ENCODE measurements at regions not wholly inside any gene's neighbourhood (a gene's known extent, or its start where the extent isn't known, plus 50 kb on each side); places are given as distances from the start of the nearest gene placed in this dataset.
"Not testable (repeated sequence)": the region's sequence is repeated elsewhere in the genome, so short reads cannot be mapped to it uniquely, and the experiment has no call there.

DNA sequence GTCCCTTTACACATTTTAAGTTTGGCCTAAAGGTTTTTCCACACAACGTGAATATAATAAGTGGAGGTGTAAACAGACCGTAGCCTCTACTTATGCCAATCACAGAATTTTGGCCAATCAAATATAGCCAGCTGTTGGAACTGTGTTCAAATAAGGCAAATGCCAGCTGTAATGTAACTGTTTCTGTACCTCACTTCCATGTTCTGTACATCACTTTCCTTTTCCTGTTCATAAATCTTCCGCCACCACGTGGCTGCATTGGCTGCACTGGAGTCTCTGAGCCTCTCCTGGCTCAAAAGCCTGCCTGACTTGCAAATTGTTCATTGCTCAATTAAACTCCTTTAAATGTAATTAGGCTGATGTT lies 105.1 kb upstream of the SMIM31 start:
- no peaks in the 10 kb centered on the region for H3K27me3 ChIP-seq
- H3K4me3 ChIP-seq, result no peak overlapping the region
- DNase-seq (no peak), ATAC-seq (no peak)
- no peaks in the 10 kb centered on the region for H3K36me3 ChIP-seq
- intact Hi-C loops (cut with DNase I), result no loop called here
- TF ChIP-seq, protein P1, sequence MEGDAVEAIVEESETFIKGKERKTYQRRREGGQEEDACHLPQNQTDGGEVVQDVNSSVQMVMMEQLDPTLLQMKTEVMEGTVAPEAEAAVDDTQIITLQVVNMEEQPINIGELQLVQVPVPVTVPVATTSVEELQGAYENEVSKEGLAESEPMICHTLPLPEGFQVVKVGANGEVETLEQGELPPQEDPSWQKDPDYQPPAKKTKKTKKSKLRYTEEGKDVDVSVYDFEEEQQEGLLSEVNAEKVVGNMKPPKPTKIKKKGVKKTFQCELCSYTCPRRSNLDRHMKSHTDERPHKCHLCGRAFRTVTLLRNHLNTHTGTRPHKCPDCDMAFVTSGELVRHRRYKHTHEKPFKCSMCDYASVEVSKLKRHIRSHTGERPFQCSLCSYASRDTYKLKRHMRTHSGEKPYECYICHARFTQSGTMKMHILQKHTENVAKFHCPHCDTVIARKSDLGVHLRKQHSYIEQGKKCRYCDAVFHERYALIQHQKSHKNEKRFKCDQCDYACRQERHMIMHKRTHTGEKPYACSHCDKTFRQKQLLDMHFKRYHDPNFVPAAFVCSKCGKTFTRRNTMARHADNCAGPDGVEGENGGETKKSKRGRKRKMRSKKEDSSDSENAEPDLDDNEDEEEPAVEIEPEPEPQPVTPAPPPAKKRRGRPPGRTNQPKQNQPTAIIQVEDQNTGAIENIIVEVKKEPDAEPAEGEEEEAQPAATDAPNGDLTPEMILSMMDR (IDR thresholded peaks at IDR 0.05), result no peak
- no peaks in the 10 kb centered on the region for H3K9me3 ChIP-seq
- no peak overlapping the region for H3K27ac ChIP-seq
- no peaks in the 10 kb centered on the region for H3K4me1 ChIP-seq

DNA sequence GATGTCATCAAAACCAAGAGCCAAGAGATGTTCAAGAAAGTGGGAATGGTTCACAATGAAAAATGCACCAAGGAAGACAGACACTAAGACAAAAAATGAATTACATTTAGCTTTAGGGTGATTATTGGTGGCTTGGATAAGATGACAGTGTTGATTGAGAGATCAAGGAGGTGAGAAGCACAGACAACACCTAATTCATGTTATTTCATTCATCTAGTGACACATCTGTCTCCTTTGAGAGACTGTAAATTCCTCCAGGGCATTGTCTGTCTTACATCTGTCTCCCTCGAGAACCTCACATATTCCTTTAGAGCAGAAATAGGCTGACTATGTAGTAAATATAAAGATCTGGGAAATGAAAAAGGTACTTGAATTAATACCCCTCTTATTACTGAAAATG lies 94.2 kb upstream of the SMIM31 start:
- intact Hi-C loops (cut with DNase I), result no loop called here
- H3K4me1 ChIP-seq, result no peaks in the 10 kb centered on the region
- DNase-seq, result no peak
- ATAC-seq, result no peak
- no peaks in the 10 kb centered on the region for H3K36me3 ChIP-seq
- H3K9me3 ChIP-seq, result no peaks in the 10 kb centered on the region
- no peaks in the 10 kb centered on the region for H3K27me3 ChIP-seq
- no peak overlapping the region for H3K27ac ChIP-seq
- TF ChIP-seq, protein P1 (IDR thresholded peaks at IDR 0.05), result no peak
- no peak overlapping the region for H3K4me3 ChIP-seq

DNA sequence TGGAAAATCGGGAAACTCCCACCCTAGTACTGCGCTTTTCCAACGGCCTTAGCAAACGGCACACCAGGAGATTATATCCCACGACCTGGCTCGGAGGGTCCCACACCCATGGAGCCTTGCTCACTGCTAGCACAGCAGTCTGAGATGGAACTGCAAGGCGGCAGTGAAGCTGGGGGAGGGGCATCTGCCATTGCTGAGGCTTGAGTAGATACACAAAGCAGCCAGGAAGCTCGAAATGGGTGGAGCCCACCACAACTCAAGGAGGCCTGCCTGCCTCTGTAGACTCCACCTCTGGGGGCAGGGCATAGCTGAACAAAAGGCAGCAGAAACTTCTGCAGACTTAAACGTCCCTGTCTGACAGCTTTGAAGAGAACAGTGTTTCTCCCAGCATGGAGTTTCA lies 77.8 kb upstream of the SMIM31 start:
- H3K4me1 ChIP-seq; H3K27ac ChIP-seq; H3K9me3 ChIP-seq; DNase-seq; H3K4me3 ChIP-seq; ATAC-seq; intact Hi-C loops (cut with DNase I); H3K27me3 ChIP-seq; H3K36me3 ChIP-seq: not testable (repeated sequence)

DNA sequence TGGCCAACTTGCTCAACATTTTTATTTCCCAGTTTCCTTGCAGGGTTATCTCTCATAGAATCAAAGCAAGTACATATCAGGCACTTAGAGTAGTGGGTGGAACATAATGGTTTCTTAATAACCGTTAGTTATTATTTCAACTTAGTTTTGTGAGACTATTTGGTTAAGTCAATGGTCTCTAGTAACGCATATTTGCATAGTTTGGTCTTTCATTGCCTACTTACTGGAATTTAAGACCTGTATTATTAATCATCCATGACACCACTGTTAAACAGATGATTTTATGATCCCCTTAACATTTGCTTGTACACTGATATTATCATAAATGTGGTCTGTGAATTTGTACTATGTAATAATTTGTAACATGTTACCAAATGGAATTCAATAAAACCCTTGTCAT lies 70.9 kb upstream of the SMIM31 start:
- intact Hi-C loops (cut with DNase I), result no loop called here
- ATAC-seq (no peak), DNase-seq (no peak)
- H3K9me3 ChIP-seq, result no peaks in the 10 kb centered on the region
- H3K4me1 ChIP-seq, result no peaks in the 10 kb centered on the region
- TF ChIP-seq, protein P1 (IDR thresholded peaks at IDR 0.05), result no peak
- H3K36me3 ChIP-seq, result no peaks in the 10 kb centered on the region
- H3K27ac ChIP-seq, result no peak overlapping the region
- no peaks in the 10 kb centered on the region for H3K27me3 ChIP-seq
- H3K4me3 ChIP-seq, result no peak overlapping the region

DNA sequence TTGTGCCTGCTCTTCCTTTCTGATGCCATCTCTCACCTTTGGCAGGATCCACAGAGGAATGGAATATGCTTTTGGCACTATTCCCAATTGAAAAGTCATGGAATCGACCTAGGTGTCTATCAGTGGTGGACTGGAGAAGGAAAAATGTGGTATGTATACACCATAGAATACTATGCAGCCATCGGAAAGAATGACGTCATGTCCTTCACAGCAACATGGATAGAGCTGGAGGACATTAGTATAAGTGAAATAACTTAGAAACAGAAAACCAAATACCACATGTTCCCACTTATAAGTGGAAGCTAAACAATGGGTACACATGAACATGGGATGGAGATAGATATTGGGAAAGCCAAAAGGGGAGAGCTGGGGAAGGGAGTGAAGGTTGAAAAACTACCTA lies 58.3 kb upstream of the SMIM31 start:
- Histone ChIP-seq H3K27ac (no peak overlapping the region), H3K9me3 (no peaks in the 10 kb centered on the region), H3K27me3 (no peaks in the 10 kb centered on the region), H3K4me3 (no peak overlapping the region), H3K4me1 (no peaks in the 10 kb centered on the region), H3K36me3 (no peaks in the 10 kb centered on the region)
- TF ChIP-seq, protein P1 (IDR thresholded peaks at IDR 0.05), result no peak
- DNase-seq (no peak), ATAC-seq (no peak)
- intact Hi-C loops (cut with DNase I), result no loop called here

DNA sequence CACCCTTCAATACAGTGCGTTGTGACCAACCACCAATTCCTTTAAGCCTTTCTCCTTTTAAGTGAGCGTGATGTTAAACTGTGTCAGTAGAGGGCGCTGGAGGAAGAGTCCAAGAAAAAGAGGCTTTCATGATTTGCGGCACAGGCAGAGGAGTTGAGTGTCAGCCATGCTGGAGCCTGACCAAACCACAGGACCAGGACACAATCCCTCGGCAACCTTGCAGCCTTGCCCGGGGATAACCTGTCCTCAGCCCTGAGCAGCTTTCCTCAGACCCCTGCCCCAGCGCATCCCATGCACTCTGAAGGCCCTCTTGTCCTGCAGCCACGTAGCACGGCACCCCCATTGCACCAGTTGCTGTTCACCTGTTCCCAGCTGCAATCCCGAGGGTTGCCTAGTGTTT lies 53.5 kb upstream of the SMIM31 start:
- Histone ChIP-seq H3K27ac (no peak overlapping the region), H3K36me3 (no peaks in the 10 kb centered on the region), H3K27me3 (no peaks in the 10 kb centered on the region), H3K4me1 (no peaks in the 10 kb centered on the region), H3K4me3 (no peak overlapping the region), H3K9me3 (no peaks in the 10 kb centered on the region)
- TF ChIP-seq, protein P1 (IDR thresholded peaks at IDR 0.05), result no peak
- no peak for DNase-seq
- intact Hi-C loops (cut with DNase I), result no loop called here
- no peak for ATAC-seq

Measured in upper lobe of right lung (tissue), 1 donor.